ENCODE measurements at regions not wholly inside any gene's neighbourhood (a gene's known extent, or its start where the extent isn't known, plus 50 kb on each side); places are given as distances from the start of the nearest gene placed in this dataset.
"Not testable (repeated sequence)": the region's sequence is repeated elsewhere in the genome, so short reads cannot be mapped to it uniquely, and the experiment has no call there.

DNA sequence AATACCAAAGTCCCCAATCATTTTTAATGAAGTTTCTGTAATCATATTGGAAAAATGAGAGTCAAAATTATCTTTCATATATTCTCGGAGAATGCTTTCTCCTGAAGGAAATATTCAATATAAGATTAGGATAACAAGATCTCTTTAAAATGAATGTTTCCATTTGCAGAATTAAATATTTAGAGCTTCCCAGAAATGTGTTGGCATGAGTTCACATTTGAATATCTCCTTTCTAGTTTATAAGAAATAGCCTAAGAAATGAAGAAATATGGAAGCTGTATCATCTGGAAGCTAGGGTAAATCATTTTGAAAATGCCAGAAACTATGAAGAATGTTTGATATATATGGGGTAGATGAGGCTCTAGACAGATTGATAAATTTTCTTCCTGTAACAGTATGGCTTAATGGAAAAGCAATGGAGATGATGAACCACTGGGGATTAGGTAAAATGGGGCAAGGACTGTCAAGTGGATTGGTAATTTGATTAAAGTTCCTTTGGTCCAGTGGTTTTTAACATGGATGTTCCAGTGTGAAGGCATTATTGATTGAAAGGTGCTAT, 184.6 kb upstream of the ZNF804A start:
- H3K27me3 ChIP-seq: no peaks in the 10 kb centered on the region
- WGBS: 93% methylated on average over 1 of the region's 1 CpG
- H3K27ac ChIP-seq: no peak overlapping the region
- TF ChIP-seq POLR2A (IDR thresholded peaks at IDR 0.05): no peak
- TF ChIP-seq, protein P1, sequence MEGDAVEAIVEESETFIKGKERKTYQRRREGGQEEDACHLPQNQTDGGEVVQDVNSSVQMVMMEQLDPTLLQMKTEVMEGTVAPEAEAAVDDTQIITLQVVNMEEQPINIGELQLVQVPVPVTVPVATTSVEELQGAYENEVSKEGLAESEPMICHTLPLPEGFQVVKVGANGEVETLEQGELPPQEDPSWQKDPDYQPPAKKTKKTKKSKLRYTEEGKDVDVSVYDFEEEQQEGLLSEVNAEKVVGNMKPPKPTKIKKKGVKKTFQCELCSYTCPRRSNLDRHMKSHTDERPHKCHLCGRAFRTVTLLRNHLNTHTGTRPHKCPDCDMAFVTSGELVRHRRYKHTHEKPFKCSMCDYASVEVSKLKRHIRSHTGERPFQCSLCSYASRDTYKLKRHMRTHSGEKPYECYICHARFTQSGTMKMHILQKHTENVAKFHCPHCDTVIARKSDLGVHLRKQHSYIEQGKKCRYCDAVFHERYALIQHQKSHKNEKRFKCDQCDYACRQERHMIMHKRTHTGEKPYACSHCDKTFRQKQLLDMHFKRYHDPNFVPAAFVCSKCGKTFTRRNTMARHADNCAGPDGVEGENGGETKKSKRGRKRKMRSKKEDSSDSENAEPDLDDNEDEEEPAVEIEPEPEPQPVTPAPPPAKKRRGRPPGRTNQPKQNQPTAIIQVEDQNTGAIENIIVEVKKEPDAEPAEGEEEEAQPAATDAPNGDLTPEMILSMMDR (IDR thresholded peaks at IDR 0.05): no peak
- no peak for TF ChIP-seq POLR2AphosphoS5 (IDR thresholded peaks at IDR 0.05)
- TF ChIP-seq EP300 (IDR thresholded peaks at IDR 0.05): no peak
- no peak overlapping the region for H3K4me3 ChIP-seq
- no peaks in the 10 kb centered on the region for H3K36me3 ChIP-seq
- no peaks in the 10 kb centered on the region for H3K9me3 ChIP-seq
- DNase-seq (ENCODE audit: low spot score in 2 of 2): no peak
- no peaks in the 10 kb centered on the region for H3K4me1 ChIP-seq

DNA sequence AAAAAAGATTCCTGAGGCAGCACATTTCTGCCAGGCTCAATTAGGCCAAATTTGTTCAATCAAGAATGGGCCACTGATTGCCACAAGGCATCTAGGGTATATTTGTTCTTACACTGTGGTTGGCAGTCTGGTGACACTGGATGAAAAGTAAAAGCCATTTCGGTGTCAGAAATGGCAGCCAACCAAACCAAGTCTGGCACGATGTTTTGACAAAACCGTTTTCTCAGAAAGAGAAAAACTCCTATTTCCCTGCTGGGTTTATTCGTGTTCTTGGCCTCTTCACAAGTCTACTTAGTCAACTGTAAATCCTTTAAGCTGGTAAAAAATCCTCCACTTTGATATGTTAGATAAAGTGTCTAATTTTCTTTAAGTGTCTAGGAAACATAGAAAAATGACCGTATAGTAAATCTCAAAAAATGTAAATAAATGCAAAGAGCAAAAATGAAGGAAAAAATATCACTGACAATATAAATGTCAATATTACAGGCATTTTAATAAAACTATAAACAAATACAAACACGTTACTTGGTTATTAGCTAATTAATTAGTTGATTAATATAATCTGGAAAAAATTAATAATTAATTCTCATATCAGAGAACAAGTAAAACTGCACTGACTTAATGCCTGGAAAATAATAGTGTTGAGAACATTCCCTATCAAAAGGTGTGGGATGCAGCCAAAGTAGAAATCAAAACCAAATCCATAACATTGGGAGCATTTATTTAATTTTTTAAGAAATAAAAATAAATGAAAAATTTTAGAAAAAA, 182.0 kb upstream of the ZNF804A start:
- TF ChIP-seq POLR2A (IDR thresholded peaks at IDR 0.05): no peak
- TF ChIP-seq, protein P1 (IDR thresholded peaks at IDR 0.05): no peak
- TF ChIP-seq POLR2AphosphoS5 (IDR thresholded peaks at IDR 0.05): no peak
- no peak for TF ChIP-seq EP300 (IDR thresholded peaks at IDR 0.05)

DNA sequence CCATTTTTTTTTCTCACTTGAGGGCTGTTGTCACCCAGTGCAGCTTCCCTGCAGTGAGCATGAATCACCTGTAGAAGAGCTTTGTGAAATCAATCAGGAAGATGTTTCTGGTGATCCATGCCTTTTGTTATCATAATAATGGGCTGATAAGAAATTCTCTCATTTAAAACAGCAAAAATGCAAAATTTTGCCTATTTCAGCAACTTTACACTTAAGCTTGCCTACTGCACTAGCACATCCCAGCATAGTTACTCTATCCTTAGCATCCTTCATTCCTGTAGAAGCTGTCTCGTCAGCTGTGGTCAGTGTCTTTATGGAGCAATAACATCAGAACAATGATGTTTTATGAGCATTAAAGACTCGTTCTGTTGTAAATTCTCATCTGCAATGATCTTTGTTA, 178.6 kb upstream of the ZNF804A start:
- no peak overlapping the region for H3K27ac ChIP-seq
- TF ChIP-seq POLR2AphosphoS5 (IDR thresholded peaks at IDR 0.05): no peak
- no peak for TF ChIP-seq POLR2A (IDR thresholded peaks at IDR 0.05)
- TF ChIP-seq, protein P1 (IDR thresholded peaks at IDR 0.05): no peak
- no peak for TF ChIP-seq EP300 (IDR thresholded peaks at IDR 0.05)
- WGBS: 57% methylated on average over 2 of the region's 2 CpGs

More for the DNA sequence above, 182.0 kb upstream of the ZNF804A start:
- Histone ChIP-seq H3K4me3 (no peak overlapping the region), H3K36me3 (no peaks in the 10 kb centered on the region), H3K27ac (no peak overlapping the region), H3K4me1 (no peaks in the 10 kb centered on the region), H3K9me3 (no peaks in the 10 kb centered on the region), H3K27me3 (no peaks in the 10 kb centered on the region)
- 65% methylated on average over 6 of the region's 6 CpGs for WGBS
- no peak for DNase-seq (ENCODE audit: low spot score in 2 of 2)

DNA sequence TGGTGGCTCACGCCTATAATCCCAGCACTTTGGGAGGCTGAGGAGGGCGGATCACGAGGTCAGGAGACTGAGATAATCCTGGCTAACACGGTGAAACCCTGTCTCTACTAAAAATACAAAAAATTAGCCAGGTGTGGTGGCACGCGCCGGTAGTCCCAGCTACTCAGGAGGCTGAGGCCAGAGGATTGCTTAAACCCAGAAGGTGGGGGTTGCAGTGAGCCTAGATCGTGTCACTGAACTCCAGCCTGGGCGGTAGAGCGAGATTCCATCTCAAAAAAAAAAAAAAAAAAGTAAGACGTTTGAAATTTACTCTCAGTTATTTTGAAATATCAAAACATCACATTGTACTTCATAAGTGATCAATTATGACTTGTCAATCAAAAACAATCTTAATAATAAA, 176.9 kb upstream of the ZNF804A start:
- DNase-seq (ENCODE audit: low spot score in 2 of 2); H3K9me3 ChIP-seq; H3K4me3 ChIP-seq; H3K4me1 ChIP-seq; H3K27ac ChIP-seq; H3K27me3 ChIP-seq; H3K36me3 ChIP-seq: not testable (repeated sequence)
- 91% methylated on average over 11 of the region's 11 CpGs for WGBS

More for the DNA sequence above, 178.6 kb upstream of the ZNF804A start:
- Histone ChIP-seq H3K4me1 (no peaks in the 10 kb centered on the region), H3K9me3 (no peaks in the 10 kb centered on the region), H3K4me3 (no peak overlapping the region), H3K27me3 (no peaks in the 10 kb centered on the region), H3K36me3 (no peaks in the 10 kb centered on the region)
- no peak for DNase-seq (ENCODE audit: low spot score in 2 of 2)

DNA sequence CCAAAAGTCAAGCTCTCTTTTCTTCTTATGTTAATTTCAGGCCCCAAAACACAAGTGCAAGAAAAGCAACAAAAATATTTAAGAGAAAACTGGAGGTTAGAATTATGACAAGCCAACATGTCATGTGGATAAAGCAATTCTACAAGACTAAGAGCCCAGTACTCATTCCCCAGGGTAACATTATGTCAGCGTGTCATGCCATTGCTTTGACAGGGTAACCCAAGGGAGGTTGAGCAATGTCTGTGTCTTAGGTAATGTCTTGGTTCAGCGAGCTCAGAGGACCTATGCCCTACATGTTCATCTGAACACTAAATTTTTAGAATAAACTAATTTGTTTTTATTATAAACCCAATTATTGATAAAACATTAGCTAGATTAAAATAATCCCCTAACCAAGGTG, 173.2 kb upstream of the ZNF804A start:
- Histone ChIP-seq H3K27me3 (no peaks in the 10 kb centered on the region), H3K36me3 (no peaks in the 10 kb centered on the region), H3K4me3 (no peak overlapping the region), H3K27ac (no peak overlapping the region), H3K4me1 (no peaks in the 10 kb centered on the region), H3K9me3 (no peaks in the 10 kb centered on the region)
- TF ChIP-seq, protein P1 (IDR thresholded peaks at IDR 0.05): no peak
- no peak for TF ChIP-seq POLR2A (IDR thresholded peaks at IDR 0.05)
- TF ChIP-seq EP300 (IDR thresholded peaks at IDR 0.05): no peak
- TF ChIP-seq POLR2AphosphoS5 (IDR thresholded peaks at IDR 0.05): no peak
- no peak for DNase-seq (ENCODE audit: low spot score in 2 of 2)
- WGBS: 78% methylated on average over 2 of the region's 2 CpGs

Measured in suprapubic skin (tissue), 4 donors.